ENCODE measurements at regions not wholly inside any gene's neighbourhood (a gene's known extent, or its start where the extent isn't known, plus 50 kb on each side); places are given as distances from the start of the nearest gene placed in this dataset.

DNA sequence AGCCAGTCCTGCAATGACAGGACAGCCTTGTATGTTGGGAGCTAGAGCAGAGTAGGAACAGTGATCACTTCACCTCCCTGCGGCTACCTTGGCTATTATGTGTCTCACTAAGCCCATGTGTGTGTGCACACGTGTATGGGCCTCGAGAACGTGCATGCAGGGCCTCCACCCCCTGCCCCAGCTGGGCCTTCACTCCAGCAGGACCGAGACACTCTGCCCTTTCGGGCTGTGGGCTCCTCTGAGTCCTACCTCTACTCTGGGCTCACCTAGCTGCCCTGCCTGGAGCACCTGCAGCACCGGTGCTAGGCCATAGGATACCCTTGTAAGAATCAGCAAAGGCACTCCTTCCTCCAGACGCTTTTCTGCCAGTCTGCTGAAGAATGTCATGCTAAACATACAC, 77.5 kb downstream of the LINGO1 start:
- TF ChIP-seq, protein P1, sequence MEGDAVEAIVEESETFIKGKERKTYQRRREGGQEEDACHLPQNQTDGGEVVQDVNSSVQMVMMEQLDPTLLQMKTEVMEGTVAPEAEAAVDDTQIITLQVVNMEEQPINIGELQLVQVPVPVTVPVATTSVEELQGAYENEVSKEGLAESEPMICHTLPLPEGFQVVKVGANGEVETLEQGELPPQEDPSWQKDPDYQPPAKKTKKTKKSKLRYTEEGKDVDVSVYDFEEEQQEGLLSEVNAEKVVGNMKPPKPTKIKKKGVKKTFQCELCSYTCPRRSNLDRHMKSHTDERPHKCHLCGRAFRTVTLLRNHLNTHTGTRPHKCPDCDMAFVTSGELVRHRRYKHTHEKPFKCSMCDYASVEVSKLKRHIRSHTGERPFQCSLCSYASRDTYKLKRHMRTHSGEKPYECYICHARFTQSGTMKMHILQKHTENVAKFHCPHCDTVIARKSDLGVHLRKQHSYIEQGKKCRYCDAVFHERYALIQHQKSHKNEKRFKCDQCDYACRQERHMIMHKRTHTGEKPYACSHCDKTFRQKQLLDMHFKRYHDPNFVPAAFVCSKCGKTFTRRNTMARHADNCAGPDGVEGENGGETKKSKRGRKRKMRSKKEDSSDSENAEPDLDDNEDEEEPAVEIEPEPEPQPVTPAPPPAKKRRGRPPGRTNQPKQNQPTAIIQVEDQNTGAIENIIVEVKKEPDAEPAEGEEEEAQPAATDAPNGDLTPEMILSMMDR (conservative IDR thresholded peaks at IDR 0.05 in 1 of 2, IDR thresholded peaks at IDR 0.05 in 1 of 2; ENCODE audit: extremely low read depth in 1 of 2, insufficient read depth in 1 of 2, low read depth in 1 of 2, low read length in 2 of 2): no peak
- TF ChIP-seq EZH2 (IDR thresholded peaks at IDR 0.05; ENCODE audit: borderline replicate concordance, low read length): no peak
